ENCODE measurements at regions not wholly inside any gene's neighbourhood (a gene's known extent, or its start where the extent isn't known, plus 50 kb on each side); places are given as distances from the start of the nearest gene placed in this dataset.

DNA sequence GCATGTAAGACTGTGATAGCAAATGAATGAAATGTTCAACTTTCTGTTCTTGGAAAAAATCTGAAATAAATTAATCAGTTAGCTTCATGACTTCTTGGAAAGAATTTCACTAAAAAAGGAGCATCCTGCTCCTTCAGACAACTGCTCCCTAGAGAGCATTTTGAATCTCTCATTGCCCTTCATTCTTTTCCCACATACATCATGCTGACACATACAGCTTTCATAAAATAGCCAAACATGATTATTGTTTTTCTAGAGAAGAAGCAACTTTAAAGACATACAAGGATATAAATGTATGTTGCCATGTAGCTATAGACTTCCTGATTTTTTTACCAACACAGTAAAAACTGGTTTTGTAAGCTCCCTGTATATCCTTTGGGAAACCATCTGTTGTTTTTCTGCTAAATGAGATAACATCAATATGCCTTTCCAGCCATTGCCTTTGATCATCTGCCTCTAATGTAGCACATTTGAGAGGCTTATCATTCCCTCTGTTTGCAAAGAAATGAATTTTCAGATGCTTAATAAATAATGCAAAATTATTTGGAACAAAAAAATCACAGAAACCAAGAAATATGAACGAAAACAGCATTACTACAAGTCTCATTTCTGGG lies 248.2 kb upstream of the GPR149 start:
- TF ChIP-seq, protein P1, sequence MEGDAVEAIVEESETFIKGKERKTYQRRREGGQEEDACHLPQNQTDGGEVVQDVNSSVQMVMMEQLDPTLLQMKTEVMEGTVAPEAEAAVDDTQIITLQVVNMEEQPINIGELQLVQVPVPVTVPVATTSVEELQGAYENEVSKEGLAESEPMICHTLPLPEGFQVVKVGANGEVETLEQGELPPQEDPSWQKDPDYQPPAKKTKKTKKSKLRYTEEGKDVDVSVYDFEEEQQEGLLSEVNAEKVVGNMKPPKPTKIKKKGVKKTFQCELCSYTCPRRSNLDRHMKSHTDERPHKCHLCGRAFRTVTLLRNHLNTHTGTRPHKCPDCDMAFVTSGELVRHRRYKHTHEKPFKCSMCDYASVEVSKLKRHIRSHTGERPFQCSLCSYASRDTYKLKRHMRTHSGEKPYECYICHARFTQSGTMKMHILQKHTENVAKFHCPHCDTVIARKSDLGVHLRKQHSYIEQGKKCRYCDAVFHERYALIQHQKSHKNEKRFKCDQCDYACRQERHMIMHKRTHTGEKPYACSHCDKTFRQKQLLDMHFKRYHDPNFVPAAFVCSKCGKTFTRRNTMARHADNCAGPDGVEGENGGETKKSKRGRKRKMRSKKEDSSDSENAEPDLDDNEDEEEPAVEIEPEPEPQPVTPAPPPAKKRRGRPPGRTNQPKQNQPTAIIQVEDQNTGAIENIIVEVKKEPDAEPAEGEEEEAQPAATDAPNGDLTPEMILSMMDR (IDR thresholded peaks at IDR 0.05; ENCODE audit: borderline replicate concordance, extremely low read depth, low read length, poor library complexity, severe bottlenecking), result no peak
- TF ChIP-seq EZH2 (IDR thresholded peaks at IDR 0.05; ENCODE audit: borderline replicate concordance, low read depth, low read length, severe bottlenecking), result no peak
